ENCODE measurements at regions not wholly inside any gene's neighbourhood (a gene's known extent, or its start where the extent isn't known, plus 50 kb on each side); places are given as distances from the start of the nearest gene placed in this dataset.
"Not testable (repeated sequence)": the region's sequence is repeated elsewhere in the genome, so short reads cannot be mapped to it uniquely, and the experiment has no call there.

DNA sequence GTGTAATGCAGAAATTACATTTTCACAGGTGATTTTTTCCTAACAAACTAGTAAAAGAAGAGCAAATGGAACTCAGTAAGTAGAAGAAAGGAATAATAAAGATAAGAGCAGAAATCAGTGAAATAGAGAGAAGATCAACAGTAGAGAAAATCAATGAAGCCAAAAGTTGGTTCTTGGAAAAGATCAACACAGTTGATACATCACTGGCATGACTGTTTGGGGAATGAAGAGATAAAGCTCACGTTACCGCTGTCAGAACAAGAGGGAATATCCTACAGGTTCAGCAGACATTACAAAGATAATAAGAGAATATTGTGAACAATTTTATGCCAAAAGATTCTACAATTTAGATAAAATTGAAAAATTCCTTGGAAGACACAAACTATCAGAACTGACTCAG is 146.4 kb downstream of the ACTR3B start:
- DNase-seq (ENCODE audit: low spot score), result no peak

DNA sequence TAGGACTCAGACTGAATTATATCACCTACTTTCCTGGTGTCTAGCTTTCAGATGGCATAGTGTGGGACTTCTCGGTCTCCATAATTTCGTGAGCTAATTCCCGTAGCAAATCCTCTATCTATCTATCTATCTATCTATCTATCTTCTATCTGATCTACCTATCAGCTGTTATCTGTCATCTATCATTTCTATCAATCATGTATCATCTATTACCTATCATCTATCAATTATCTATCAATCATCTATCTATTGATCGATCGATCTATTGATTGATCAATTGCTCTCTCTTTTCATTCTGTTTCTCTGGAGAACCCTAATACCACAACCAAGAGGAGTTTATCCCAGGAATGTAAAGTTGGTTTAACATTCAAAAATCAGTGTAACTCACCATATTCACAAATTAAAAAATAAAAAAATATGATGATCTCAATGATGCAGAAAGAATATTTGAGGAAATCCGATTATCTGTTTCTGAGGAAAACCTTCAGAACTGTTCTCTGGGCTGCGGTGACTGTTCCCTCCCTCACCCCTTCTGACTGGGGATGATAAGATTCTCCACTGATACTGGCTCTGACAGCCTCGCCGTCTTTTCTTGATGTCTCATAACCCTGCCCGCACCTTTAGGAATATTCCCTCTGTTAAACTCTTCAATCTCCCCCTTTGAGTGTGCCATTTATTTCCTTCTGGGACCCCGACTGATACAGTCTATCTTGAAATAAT is 147.7 kb downstream of the ACTR3B start:
- no peak for DNase-seq (ENCODE audit: low spot score)

DNA sequence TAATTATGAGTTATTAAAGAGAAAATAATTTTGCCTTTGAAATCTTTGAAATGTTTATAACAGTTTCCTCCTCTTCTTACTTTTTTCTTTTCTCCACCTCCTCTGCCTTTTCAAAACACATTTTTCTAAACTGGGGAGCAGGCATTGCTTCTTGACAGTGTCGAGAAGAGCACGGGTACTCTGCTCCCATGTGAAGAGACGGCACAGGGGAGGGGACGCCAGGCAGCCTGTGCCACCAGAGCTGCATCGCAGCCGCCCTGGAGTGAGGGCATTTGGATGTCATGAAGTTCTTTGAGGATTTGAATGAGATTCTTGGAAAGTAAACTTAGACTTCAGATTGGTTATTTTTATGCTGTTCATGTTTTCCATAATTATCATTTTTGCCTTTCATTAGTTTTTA is 149.7 kb downstream of the ACTR3B start:
- no peak for DNase-seq (ENCODE audit: low spot score)

DNA sequence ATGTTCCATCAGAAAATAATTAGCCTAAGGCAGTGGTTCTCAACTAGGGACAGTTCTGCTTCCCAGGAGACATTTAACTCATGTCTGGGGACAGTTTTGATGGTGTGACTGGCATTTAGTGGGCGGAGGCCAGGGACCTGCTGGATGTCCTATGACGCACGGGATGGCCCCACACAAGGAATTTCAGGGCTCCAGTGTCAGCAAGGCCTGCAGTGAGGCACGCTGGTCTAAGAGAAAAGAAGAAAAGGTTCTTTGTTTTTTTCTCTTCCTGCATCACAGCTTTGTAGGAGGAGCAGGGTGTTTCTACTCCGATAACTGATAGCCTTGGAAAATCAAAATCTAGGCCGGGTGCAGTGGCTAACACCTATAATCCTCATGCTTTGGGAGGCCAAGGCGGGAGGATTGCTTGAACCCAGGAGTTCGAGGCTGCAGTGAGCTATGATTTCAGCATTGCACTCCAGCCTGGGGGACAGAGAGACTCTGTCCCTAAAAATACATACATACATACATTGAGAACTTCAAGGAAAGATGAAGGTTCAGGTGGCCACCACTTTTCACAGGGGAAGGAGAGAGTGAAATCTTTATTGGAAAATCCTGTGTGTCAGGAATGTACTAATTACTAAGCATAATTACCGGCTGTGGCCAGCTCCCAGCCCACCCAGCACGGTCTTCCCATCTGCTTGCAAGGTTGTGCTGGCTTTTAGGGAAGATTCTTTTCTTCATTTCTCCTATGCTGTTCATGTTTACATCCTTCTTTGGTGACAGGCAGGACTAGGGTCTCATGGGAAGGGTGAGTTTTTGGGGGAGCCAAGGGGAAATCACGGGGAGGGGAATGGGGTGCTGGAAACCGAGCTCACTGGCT is 150.4 kb downstream of the ACTR3B start:
- no peak for DNase-seq (ENCODE audit: low spot score)

DNA sequence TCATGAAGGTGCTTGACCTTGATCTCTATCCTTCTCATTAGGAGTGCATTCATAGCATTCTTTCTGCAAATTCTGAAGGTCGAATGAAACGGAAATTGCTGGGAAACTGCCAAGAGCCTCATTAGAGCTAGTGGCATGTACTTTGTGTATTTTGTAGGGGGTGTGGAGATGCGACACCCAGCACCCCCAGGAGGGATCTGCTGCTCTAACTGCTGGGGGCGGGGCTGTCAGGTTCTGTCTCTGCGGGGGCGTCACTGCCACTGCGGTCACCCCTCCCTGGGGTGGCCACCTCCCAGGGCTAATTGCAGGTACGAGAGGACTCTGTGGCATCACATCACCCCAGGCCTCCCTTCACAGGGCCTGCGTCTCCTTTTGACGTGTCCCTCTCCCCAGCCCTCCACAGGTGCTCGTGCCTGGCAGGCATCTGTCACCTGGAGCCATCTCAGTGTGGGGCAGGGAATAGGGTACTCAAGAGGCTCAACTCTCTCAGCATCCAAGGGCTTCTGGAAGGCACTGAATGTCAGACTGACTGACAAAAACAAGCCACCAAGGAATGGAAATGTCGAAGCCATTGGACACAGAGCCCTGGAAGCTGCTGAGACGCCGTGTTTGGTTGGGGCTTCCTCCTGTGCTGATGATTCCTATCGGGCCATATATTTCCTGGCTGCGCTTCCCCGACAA is 151.1 kb downstream of the ACTR3B start:
- DNase-seq (ENCODE audit: low spot score), result no peak

DNA sequence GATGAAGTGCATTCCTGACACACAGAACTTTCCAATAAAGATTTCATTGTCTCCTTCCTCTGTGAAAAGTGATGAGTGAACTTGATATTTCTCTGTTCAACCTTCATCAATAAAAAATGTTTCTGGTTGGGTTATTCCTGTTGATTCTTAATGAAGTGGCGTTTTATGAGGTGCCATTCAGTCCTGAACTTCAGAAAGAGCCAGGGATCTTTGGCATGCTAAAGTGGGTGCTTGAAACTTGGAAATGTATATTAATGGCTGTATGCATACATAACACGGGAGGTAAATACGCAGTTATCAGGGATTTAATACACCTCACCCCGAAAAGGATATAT is 151.6 kb downstream of the ACTR3B start:
- DNase-seq (ENCODE audit: low spot score), result no peak

DNA sequence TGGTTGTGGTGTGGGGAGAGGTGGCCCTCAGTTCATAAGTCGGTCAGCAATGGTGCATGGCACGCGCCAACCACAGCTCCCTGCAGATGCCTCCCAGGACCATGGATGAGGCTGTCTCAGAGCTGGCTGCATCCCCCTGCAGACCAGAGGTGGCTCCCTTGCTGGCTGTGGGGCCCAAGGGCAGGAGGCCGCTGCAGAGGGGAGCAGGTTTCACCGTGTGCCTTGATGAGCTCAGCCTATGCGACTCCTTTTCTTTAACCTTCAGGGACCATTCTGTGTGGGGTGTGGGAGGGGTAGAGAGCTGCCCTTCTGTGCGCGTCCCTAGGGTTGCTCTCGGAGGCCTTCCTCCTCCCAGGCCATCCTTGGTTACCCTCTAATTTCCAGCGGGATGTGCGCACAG is 152.4 kb downstream of the ACTR3B start:
- no peak for DNase-seq (ENCODE audit: low spot score)

DNA sequence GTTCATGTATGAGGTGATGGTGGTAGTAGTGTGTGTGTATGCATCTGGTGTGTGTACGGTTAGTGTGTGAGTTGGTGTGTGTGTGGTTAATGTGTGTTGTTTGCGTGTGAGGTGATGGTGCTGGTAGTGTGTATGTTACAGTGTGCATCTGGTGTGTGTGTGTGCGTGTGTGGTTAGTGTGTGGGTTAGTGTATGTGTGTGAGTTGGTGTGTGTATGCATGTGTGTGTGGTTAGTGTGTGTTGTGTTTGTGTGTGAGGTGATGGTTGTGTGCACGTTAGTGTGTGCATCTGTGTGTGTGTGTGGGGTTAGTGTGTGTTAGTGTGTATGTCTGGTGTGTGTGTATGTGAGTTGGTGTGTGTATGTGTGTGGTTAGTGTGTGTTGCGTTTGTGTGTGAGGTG is 153.0 kb downstream of the ACTR3B start:
- no peak for DNase-seq (ENCODE audit: low spot score)

DNA sequence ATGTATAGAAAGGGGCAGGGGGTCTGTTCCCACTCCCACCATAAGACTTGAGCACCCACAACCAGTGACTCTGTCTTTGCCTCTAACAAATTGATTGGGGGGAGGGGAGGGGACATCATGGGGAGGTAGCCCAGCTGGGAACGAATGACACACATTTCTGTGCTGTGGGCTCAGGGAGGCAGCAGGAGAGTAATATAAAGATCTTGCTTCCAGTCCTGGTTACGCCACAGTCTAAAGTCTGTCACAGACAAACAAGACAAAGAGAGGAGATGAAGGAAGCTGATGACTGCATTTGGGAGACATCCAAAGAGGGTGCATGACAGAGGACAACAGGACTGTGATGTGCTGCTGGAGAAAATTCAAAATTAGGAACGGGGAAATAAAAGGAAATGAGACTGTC is 153.9 kb downstream of the ACTR3B start:
- no peak for DNase-seq (ENCODE audit: low spot score)

DNA sequence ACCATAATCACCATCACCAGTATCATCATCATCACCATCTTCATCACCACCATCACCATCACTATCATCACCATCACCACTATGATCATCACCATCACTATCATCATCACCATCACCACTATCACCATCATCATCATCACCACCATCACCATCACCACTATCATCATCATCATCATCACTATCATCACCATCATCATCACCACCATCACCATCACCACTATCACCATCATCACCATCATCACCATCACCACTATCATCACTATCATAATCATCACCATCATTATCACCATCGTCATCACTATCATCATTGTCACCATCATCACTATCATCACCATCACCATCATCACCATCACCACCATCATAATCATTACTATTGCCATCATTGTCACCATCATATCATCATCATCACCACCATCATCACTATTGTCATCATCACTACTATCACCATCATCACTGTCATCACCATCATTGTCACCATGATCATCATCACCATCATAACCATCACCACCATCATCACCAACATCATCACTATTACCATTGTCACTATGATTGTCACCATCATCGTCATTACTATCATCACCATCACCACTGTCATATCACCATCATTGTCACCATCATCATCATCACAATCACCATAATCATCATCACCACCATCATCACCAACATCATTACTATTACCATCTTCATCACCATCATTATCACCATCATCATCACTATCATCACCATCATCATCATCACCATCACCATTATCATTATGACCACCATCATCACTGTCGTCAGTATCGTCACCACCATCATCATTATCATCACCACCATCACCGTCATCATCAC is 154.7 kb downstream of the ACTR3B start:
- DNase-seq (ENCODE audit: low spot score), result no peak

DNA sequence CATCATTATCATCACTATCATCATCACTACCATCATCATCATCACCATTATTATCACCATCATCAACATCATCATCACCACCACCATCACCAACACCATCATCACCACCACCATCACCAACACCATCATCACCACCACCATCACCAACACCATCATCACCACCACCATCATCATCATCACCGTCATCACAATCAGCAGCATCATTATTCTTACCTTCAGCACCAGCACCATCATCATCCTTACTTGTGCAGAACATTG is 155.2 kb downstream of the ACTR3B start:
- not testable (repeated sequence) for DNase-seq (ENCODE audit: low spot score)

DNA sequence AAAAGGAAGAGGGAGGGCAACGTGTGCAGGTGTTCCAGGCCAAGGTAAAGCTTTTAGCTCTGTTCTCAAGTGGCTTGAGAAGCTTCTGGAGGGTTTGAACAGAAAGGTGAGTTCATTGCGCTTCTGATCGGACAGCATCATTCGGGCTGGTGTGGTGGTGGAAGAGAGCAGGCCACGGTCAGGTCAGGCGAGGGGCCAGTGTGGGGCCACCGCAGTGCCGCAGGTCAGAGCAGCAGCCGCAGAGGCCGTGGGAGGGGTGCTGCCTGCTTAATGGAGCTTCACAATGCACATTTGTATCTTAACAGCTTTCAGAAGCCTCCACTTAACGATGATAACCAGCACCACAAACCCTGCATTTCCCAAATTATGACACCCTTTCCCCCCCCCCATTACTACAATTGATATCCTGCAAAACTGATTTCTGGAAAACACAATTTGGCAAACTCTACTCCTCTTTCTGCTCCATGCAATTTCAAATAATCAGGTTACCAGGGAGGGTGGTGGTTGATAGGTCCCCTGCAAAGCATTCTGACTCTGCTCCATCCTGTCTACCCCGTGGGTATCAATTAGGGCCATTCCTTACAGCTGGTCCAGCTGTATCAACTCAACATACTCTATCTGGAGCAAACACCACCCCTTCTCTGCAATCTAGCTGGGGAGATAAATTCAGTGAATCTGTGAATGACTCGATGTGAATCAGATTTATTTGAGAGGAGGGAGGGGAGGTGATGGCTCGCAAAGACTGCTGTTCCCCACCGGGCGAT is 162.9 kb downstream of the ACTR3B start:
- no peak for DNase-seq (ENCODE audit: low spot score)

DNA sequence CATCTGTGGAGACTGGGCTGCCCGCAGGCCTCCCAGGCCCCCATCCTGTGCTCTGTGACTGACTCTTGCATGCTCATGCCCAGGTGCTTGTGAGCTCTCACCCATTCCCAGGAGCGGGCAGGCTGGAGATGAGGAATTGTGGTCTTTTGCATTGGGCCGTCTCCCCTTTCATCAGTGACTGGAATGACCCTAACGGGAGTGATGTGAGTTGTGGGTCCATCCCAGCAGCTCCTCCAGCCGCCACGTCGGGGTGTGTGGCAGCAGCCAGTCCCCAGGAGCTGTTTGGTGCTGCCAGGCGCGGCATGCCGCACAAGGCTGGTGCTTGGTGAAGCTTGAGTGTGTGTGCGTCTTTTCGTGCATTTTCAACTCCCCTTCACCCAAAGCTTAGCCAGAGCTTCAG is 164.2 kb downstream of the ACTR3B start:
- DNase-seq (ENCODE audit: low spot score), result no peak

DNA sequence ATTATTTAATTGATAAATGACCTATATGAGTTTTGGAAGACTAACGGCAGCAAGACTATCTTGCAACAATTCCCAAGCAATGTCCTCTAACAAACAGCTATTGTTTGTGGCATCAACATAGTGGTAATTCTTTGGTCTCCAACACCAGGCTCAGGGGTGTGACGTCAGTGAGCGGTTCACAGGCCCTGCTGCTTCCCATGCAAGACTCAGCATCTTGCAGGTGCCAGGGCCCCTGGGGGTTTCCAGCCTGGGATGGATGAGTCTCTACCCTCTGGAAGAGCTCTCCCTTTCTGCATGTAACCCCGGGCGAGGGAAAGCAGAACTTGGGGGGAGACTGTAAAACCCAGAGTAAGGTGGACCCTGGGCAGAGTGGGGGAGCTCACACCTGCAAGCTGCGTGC is 164.7 kb downstream of the ACTR3B start:
- DNase-seq (ENCODE audit: low spot score), result no peak

DNA sequence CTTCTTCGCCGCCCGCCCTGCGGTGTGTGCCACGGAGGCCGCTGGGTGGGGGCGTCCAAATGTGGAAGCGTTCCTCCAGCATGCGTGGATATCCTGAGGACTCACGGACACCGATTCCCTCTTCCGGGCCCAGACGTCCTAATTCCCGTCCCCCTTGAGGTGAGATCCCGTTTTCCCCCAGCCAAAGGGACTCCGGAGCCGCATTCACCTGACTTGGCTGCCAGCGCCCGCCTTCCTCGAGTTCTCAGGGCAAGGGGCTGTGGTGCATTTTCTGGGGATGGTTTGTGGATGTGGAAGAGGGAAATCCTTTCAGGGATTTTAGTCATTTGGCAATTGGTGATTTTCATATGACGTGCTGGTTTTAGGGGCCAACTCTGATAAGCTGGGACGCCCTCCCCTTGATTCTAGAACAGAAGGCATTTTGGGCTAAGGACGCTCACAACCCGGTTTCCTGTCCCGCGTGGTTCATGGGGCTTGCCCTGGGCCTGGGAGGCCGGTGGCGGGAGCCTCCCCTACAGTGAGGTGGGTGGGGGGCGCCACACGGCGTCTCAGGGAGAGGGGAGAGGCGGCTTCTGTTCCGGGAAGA is 165.4 kb downstream of the ACTR3B start:
- DNase-seq (ENCODE audit: low spot score), result no peak

DNA sequence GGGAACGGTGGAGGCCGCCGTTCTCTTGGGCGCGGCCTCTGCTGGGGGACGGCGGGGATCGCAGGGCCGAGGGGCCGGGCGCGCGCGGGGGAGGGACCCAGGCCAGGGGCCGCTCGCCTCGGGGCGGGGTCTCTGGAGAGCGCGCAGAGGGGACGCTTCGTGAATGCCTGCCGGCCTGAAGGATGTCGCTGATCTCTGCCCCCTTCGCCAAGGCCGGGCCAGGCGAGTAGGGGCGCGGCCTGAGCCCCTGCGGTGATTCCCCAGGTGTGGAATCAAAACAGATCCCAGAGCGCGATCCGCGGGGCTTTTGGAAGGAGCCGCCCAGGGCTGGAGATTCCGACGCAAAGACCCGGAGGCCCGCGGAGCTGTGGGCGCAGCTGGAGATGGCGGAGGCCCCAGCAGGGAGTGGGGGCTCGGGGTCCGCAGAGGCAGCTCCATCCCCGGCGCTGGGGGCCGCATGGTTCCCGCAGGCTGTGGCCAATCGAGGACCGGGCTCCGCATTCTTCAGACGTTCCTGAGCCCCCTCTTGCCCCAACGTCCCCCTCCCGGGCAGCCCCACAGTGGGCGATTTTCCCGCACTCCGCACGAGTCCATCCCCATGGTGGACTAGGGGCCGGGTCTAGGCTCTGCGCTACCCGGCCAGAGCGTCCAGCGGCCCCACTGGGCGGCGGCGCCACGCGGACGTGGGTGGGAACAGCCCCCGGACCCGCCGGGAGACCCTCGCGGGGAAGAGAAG is 166.0 kb downstream of the ACTR3B start:
- no peak for DNase-seq (ENCODE audit: low spot score)

DNA sequence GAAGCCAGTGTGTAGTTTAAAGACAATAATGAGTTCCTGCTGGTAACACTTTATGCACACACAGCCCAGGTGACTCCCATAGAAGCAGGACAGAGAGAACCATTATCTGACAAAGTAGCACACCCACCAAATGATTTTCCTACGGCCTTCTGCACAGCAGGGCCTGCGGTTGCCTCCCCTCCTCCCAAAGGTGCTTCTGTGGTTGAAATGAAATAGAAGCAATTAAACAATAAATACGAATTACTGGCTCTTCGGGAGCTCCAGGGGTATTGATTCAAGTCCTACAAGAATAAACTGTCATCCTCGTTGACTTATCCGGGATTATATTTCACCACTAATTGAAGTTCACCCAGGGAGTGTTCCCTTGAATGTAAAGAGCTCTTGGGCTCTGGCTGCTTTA is 172.1 kb downstream of the ACTR3B start:
- no peak for DNase-seq (ENCODE audit: low spot score)

DNA sequence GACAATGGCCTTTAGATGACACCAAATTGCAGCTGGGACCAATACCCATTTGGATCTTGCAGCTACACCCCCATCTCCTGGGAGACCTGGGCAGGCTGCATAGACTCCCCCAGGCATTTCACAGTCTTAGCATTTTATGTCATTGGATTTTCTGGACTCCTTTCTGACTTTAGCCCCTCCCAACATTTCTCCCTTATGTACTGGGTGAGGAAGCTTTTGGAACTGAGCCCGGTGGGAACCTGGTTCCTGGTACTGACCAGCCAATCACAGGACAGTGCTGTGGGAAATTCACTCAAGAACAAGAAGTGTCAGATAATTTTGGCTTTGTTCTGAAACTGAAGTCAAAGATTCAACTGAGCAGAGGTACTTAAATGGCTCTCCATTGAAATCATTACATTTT is 177.7 kb downstream of the ACTR3B start:
- DNase-seq (ENCODE audit: low spot score), result no peak

DNA sequence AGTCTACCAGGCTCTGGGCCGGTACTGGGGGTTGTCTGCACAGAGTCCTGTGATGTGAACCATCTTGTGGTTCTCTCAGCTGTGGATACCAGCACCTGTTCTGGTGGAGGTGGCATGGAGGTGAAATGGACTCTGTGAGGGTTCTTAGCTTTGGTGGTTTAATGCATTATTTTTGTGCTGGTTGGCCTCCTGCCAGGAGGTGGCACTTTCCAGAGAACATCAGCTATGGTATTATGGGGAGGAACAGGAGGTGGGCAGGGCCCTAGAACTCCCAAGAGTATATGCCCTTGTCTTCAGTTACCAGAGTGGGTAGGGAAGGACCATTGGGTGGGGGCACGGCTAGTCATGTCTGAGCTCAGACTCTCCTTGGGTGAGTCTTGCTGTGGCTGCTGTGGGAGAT is 187.1 kb downstream of the ACTR3B start:
- not testable (repeated sequence) for DNase-seq (ENCODE audit: low spot score)

DNA sequence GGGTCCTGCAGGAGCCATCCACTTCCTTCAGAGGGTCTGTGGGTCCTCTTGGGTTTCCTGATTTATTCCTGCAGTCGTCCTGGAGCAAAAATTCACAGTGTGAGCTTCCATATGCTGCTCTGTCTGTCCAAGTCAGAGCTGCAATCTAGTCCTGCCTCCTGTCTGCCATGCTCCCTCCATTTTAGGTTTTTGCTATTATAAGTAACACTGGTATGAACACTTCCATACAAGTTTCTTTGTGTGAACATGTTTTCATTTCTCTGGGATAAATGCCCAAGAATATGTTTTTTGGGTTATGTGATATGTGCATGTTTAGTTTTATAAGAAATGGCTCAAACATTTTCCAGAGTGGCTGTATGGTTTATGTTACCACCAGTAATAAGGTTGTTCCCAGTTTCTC is 188.1 kb downstream of the ACTR3B start:
- no peak for DNase-seq (ENCODE audit: low spot score)

DNA sequence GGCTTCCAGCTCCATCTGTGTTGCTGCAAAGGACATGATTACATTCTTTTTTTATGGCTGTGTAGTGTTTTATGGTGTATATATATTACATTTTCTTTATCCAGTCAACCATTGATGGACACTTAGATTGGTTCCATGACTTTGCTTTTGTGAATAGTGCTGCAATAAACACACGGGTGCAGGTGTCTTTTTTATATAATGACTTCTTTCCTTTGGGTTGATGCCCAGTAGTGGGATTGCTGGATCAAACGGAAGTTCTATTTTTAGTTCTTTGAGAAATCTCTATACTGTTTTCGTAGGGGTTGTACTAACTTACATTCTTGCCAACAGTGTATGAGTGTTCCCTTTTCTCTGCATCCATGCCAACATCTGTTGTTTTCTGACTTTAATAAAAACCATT is 189.7 kb downstream of the ACTR3B start:
- DNase-seq (ENCODE audit: low spot score), result no peak

Data from kidney capillary endothelial cell (primary cell).